ENCODE measurements at regions not wholly inside any gene's neighbourhood (a gene's known extent, or its start where the extent isn't known, plus 50 kb on each side); places are given as distances from the start of the nearest gene placed in this dataset.

- no peak overlapping the region for H3K4me3 ChIP-seq
- 77 to 81% methylated on average over 3 of the region's 3 CpGs for WGBS, 2 experiments (ENCODE audit: low coverage in 1 of 2, low lambda C conversion rate in 2 of 2, missing lambda C conversion rate in 2 of 2)
- H3K79me2 ChIP-seq (ENCODE audit: insufficient read depth) = no peaks in the 10 kb centered on the region
- H4K20me1 ChIP-seq (ENCODE audit: insufficient read depth) = no peaks in the 10 kb centered on the region
- H3K9me2 ChIP-seq (ENCODE audit: insufficient read depth) = no peaks in the 10 kb centered on the region
- no peak overlapping the region for H3K9ac ChIP-seq
- no peak overlapping the region for H2AFZ ChIP-seq
- no peaks in the 10 kb centered on the region for H3K9me3 ChIP-seq (ENCODE audit: low read depth)
- in situ Hi-C loops (cut with MboI) = no loop called here
- H3K27me3 ChIP-seq (replicated peaks; ENCODE audit: insufficient read depth) = no peaks in the 10 kb centered on the region
- H3K4me2 ChIP-seq (ENCODE audit: unreplicated experiment) = no peak overlapping the region
- no peak overlapping the region for H3K27ac ChIP-seq
- no peaks in the 10 kb centered on the region for H3K4me1 ChIP-seq (ENCODE audit: insufficient read depth)
- DNase-seq = no peak
- TF ChIP-seq EZH2phosphoT487 (IDR thresholded peaks at IDR 0.05; ENCODE audit: insufficient read depth, low read depth) (no peak), EZH2 (IDR thresholded peaks at IDR 0.05; ENCODE audit: insufficient read depth, poor library complexity, severe bottlenecking) (no peak)
- H3F3A ChIP-seq (ENCODE audit: insufficient read depth) = no peaks in the 10 kb centered on the region
- no peaks in the 10 kb centered on the region for H3K36me3 ChIP-seq (ENCODE audit: low read depth)
Measured at GRCh38 chr7:18288322-18289037, 207.1 kb upstream of the HDAC9 start.

GRCh38 chr7:18289788-18290187 is 205.8 kb upstream of the HDAC9 start:
- in situ Hi-C loops (cut with MboI) = no loop called here
- no peak for TF ChIP-seq EZH2 (IDR thresholded peaks at IDR 0.05; ENCODE audit: insufficient read depth, poor library complexity, severe bottlenecking)
- no peak for TF ChIP-seq EZH2phosphoT487 (IDR thresholded peaks at IDR 0.05; ENCODE audit: insufficient read depth, low read depth)
- H3K36me3 ChIP-seq (ENCODE audit: low read depth) = no peaks in the 10 kb centered on the region
- H3F3A ChIP-seq (ENCODE audit: insufficient read depth) = no peaks in the 10 kb centered on the region
- no peak for DNase-seq
- no peak overlapping the region for H3K27ac ChIP-seq
- H2AFZ ChIP-seq = no peak overlapping the region
- H3K79me2 ChIP-seq (ENCODE audit: insufficient read depth) = no peaks in the 10 kb centered on the region
- H4K20me1 ChIP-seq (ENCODE audit: insufficient read depth) = no peaks in the 10 kb centered on the region
- no peak overlapping the region for H3K9ac ChIP-seq
- H3K4me3 ChIP-seq = no peak overlapping the region
- H3K4me2 ChIP-seq (ENCODE audit: unreplicated experiment) = no peak overlapping the region
- no peaks in the 10 kb centered on the region for H3K27me3 ChIP-seq (replicated peaks; ENCODE audit: insufficient read depth)
- no peaks in the 10 kb centered on the region for H3K9me3 ChIP-seq (ENCODE audit: low read depth)
- WGBS, 2 experiments (ENCODE audit: low coverage in 1 of 2, low lambda C conversion rate in 2 of 2, missing lambda C conversion rate in 2 of 2) = 54 to 57% methylated on average over 4 of the region's 4 CpGs
- H3K4me1 ChIP-seq (ENCODE audit: insufficient read depth) = no peaks in the 10 kb centered on the region
- no peaks in the 10 kb centered on the region for H3K9me2 ChIP-seq (ENCODE audit: insufficient read depth)

GRCh38 chr7:18290223-18290622 is 205.3 kb upstream of the HDAC9 start:
- H3K27me3 ChIP-seq (replicated peaks; ENCODE audit: insufficient read depth) = no peaks in the 10 kb centered on the region
- TF ChIP-seq EZH2 (IDR thresholded peaks at IDR 0.05; ENCODE audit: insufficient read depth, poor library complexity, severe bottlenecking) (no peak), EZH2phosphoT487 (IDR thresholded peaks at IDR 0.05; ENCODE audit: insufficient read depth, low read depth) (no peak)
- no peak overlapping the region for H3K27ac ChIP-seq
- H4K20me1 ChIP-seq (ENCODE audit: insufficient read depth) = no peaks in the 10 kb centered on the region
- 46 to 48% methylated on average over 5 of the region's 5 CpGs for WGBS, 2 experiments (ENCODE audit: low coverage in 1 of 2, low lambda C conversion rate in 2 of 2, missing lambda C conversion rate in 2 of 2)
- H2AFZ ChIP-seq = no peak overlapping the region
- H3K9me3 ChIP-seq (ENCODE audit: low read depth) = no peaks in the 10 kb centered on the region
- in situ Hi-C loops (cut with MboI) = no loop called here
- H3K36me3 ChIP-seq (ENCODE audit: low read depth) = no peaks in the 10 kb centered on the region
- no peak for DNase-seq
- no peak overlapping the region for H3K9ac ChIP-seq
- H3K79me2 ChIP-seq (ENCODE audit: insufficient read depth) = no peaks in the 10 kb centered on the region
- H3K4me2 ChIP-seq (ENCODE audit: unreplicated experiment) = no peak overlapping the region
- no peaks in the 10 kb centered on the region for H3K9me2 ChIP-seq (ENCODE audit: insufficient read depth)
- H3K4me3 ChIP-seq = no peak overlapping the region
- no peaks in the 10 kb centered on the region for H3K4me1 ChIP-seq (ENCODE audit: insufficient read depth)
- no peaks in the 10 kb centered on the region for H3F3A ChIP-seq (ENCODE audit: insufficient read depth)

- H3K4me3 ChIP-seq = no peak overlapping the region
- in situ Hi-C loops (cut with MboI) = no loop called here
- no peak overlapping the region for H2AFZ ChIP-seq
- H3K4me2 ChIP-seq (ENCODE audit: unreplicated experiment) = no peak overlapping the region
- no peak for DNase-seq
- no peaks in the 10 kb centered on the region for H3K9me2 ChIP-seq (ENCODE audit: insufficient read depth)
- H4K20me1 ChIP-seq (ENCODE audit: insufficient read depth) = no peaks in the 10 kb centered on the region
- no peaks in the 10 kb centered on the region for H3K79me2 ChIP-seq (ENCODE audit: insufficient read depth)
- TF ChIP-seq EZH2phosphoT487 (IDR thresholded peaks at IDR 0.05; ENCODE audit: insufficient read depth, low read depth) = no peak
- TF ChIP-seq EZH2 (IDR thresholded peaks at IDR 0.05; ENCODE audit: insufficient read depth, poor library complexity, severe bottlenecking) = no peak
- no peaks in the 10 kb centered on the region for H3K9me3 ChIP-seq (ENCODE audit: low read depth)
- H3F3A ChIP-seq (ENCODE audit: insufficient read depth) = no peaks in the 10 kb centered on the region
- no peak overlapping the region for H3K27ac ChIP-seq
- no peaks in the 10 kb centered on the region for H3K27me3 ChIP-seq (replicated peaks; ENCODE audit: insufficient read depth)
- no peaks in the 10 kb centered on the region for H3K4me1 ChIP-seq (ENCODE audit: insufficient read depth)
- WGBS, 2 experiments (ENCODE audit: low coverage in 1 of 2, low lambda C conversion rate in 2 of 2, missing lambda C conversion rate in 2 of 2) = 74 to 75% methylated on average over 1 of the region's 1 CpG
- no peak overlapping the region for H3K9ac ChIP-seq
- H3K36me3 ChIP-seq (ENCODE audit: low read depth) = no peaks in the 10 kb centered on the region
Measured at GRCh38 chr7:18290865-18291264, 204.7 kb upstream of the HDAC9 start.
